ENCODE measurements at regions not wholly inside any gene's neighbourhood (a gene's known extent, or its start where the extent isn't known, plus 50 kb on each side); places are given as distances from the start of the nearest gene placed in this dataset.
"Not testable (repeated sequence)": the region's sequence is repeated elsewhere in the genome, so short reads cannot be mapped to it uniquely, and the experiment has no call there.

- no peak for DNase-seq (ENCODE audit: low read depth in 2 of 2)
These were observed 74.8 kb upstream of the FOXN3 start for GRCh38 chr14:89491711-89492381.

- DNase-seq (ENCODE audit: low read depth in 2 of 2) = no peak
These were observed 73.4 kb upstream of the FOXN3 start for GRCh38 chr14:89490466-89490865.

- DNase-seq (ENCODE audit: low read depth in 2 of 2) = no peak
These were observed 72.9 kb upstream of the FOXN3 start for GRCh38 chr14:89489761-89490437.

GRCh38 chr14:89486961-89487360 lies 69.9 kb upstream of the FOXN3 start:
- DNase-seq (ENCODE audit: low read depth in 2 of 2) = no peak

GRCh38 chr14:89486505-89486904 lies 69.5 kb upstream of the FOXN3 start:
- no peak for DNase-seq (ENCODE audit: low read depth in 2 of 2)

GRCh38 chr14:89485264-89485663 lies 68.2 kb upstream of the FOXN3 start:
- DNase-seq (ENCODE audit: low read depth in 2 of 2) = no peak

- no peak for DNase-seq (ENCODE audit: low read depth in 2 of 2)
These were observed 67.2 kb upstream of the FOXN3 start for GRCh38 chr14:89484051-89484844.

GRCh38 chr14:89481196-89481595 lies 64.2 kb upstream of the FOXN3 start:
- no peak for DNase-seq (ENCODE audit: low read depth in 2 of 2)

- no peak for DNase-seq (ENCODE audit: low read depth in 2 of 2)
These were observed 63.2 kb upstream of the FOXN3 start for GRCh38 chr14:89480278-89480677.

GRCh38 chr14:89479802-89480201 lies 62.8 kb upstream of the FOXN3 start:
- DNase-seq (ENCODE audit: low read depth in 2 of 2) = no peak

- no peak for DNase-seq (ENCODE audit: low read depth in 2 of 2)
These were observed 60.4 kb upstream of the FOXN3 start for GRCh38 chr14:89477391-89477790.

- DNase-seq (ENCODE audit: low read depth in 2 of 2) = no peak
These were observed 59.4 kb upstream of the FOXN3 start for GRCh38 chr14:89476354-89476896.

GRCh38 chr14:89474464-89474863 lies 57.4 kb upstream of the FOXN3 start:
- no peak for DNase-seq (ENCODE audit: low read depth in 2 of 2)

GRCh38 chr14:89473989-89474388 lies 57.0 kb upstream of the FOXN3 start:
- no peak for DNase-seq (ENCODE audit: low read depth in 2 of 2)

- no peak for DNase-seq (ENCODE audit: low read depth in 2 of 2)
These were observed 56.5 kb upstream of the FOXN3 start for GRCh38 chr14:89473569-89473968.

- DNase-seq (ENCODE audit: low read depth in 2 of 2) = no peak
These were observed 53.4 kb upstream of the FOXN3 start for GRCh38 chr14:89470401-89470800.

GRCh38 chr14:89469210-89470198 lies 52.5 kb upstream of the FOXN3 start:
- DNase-seq (ENCODE audit: low read depth in 2 of 2) = no peak

- DNase-seq (ENCODE audit: low read depth in 2 of 2) = no peak
These were observed 51.5 kb upstream of the FOXN3 start for GRCh38 chr14:89468566-89468965.

GRCh38 chr14:89468030-89468429 lies 51.0 kb upstream of the FOXN3 start:
- DNase-seq (ENCODE audit: low read depth in 2 of 2) = not testable (repeated sequence)

GRCh38 chr14:89466944-89467343 lies 49.9 kb upstream of the FOXN3 start:
- DNase-seq (ENCODE audit: low read depth in 2 of 2) = no peak
